Loucy (cell line): ENCODE measurements at regions not wholly inside any gene's neighbourhood (a gene's known extent, or its start where the extent isn't known, plus 50 kb on each side); places are given as distances from the start of the nearest gene placed in this dataset.

Source experiments
- H2AFZ ChIP-seq: fragments of 200-600 bp; sonication (generic); 2 replicates; pipeline ENCODE4 v1.6.0; 2016; ENCODE audit warnings: antibody characterized with exemption, mild to moderate bottlenecking, low read length, moderate library complexity
- H3F3A ChIP-seq: fragments of 200-600 bp; 2 replicates; pipeline ENCODE4 v1.6.0; 2016; ENCODE audit warnings: antibody characterized with exemption, low read depth, mild to moderate bottlenecking
- H3K27me3 ChIP-seq: fragments of 200-600 bp; sonication (generic); 2 replicates; pipeline ENCODE4 v1.6.1; 2014; ENCODE audit warnings: low read length, mild to moderate bottlenecking; ENCODE audit not compliant: insufficient read depth, poor library complexity, severe bottlenecking
- H3K36me3 ChIP-seq: fragments of 200-600 bp; sonication (generic); 2 replicates; pipeline ENCODE4 v1.6.1; 2016; ENCODE audit warnings: low read length; ENCODE audit not compliant: insufficient read depth
- H3K4me1 ChIP-seq: fragments of 200-600 bp; sonication (generic); 2 replicates; pipeline ENCODE4 v1.5.1; 2014; ENCODE audit warnings: low read length, mild to moderate bottlenecking; ENCODE audit not compliant: insufficient read depth, poor library complexity, severe bottlenecking
- H3K4me2 ChIP-seq: fragments of 200-600 bp; sonication (generic); 2 replicates; pipeline ENCODE4 v1.6.0; 2014; ENCODE audit warnings: antibody characterized with exemption, low read length, low read depth, mild to moderate bottlenecking; ENCODE audit not compliant: poor library complexity, severe bottlenecking
- H3K4me3 ChIP-seq: fragments of 200-600 bp; sonication (generic); 2 replicates; pipeline ENCODE4 v1.5.1; 2014; ENCODE audit warnings: low read length, mild to moderate bottlenecking, mixed read lengths; ENCODE audit not compliant: poor library complexity, severe bottlenecking
- H3K79me2 ChIP-seq: fragments of 200-600 bp; sonication (generic); 2 replicates; pipeline ENCODE4 v1.6.1; 2014; ENCODE audit warnings: low read length; ENCODE audit not compliant: insufficient read depth
- H3K9ac ChIP-seq: fragments of 200-600 bp; sonication (generic); 2 replicates; pipeline ENCODE4 v1.6.0; 2014; ENCODE audit warnings: mild to moderate bottlenecking, low read depth, low read length, moderate library complexity; ENCODE audit not compliant: poor library complexity, severe bottlenecking
- H3K9me2 ChIP-seq: fragments of 200-600 bp; sonication (generic); replicated peaks from 2 replicates; pipeline ENCODE4 v1.6.1; 2016; ENCODE audit warnings: low read depth, low read length, mixed read lengths
- H3K9me3 ChIP-seq: fragments of 200-600 bp; sonication (generic); 2 replicates; pipeline ENCODE4 v1.6.1; 2014; ENCODE audit warnings: mild to moderate bottlenecking, antibody characterized with exemption, low read length, low read depth; ENCODE audit not compliant: insufficient read depth
- H4K20me1 ChIP-seq: fragments of 200-600 bp; sonication (generic); 2 replicates; pipeline ENCODE4 v1.6.0; 2014; ENCODE audit warnings: antibody characterized with exemption, low read length, mild to moderate bottlenecking; ENCODE audit not compliant: insufficient read depth, poor library complexity, severe bottlenecking
- EZH2phosphoT487 ChIP-seq: fragments of 200-600 bp; IDR thresholded peaks from 2 replicates; pipeline ENCODE4 v1.6.1; 2018; ENCODE audit warnings: antibody characterized with exemption, mild to moderate bottlenecking, moderate library complexity, borderline replicate concordance
- TF ChIP-seq, protein P1 (sequence below): fragments of 200-600 bp; sonication (generic); conservative IDR thresholded peaks from 2 replicates; pipeline ENCODE4 v1.5.1; 2014; ENCODE audit warnings: mild to moderate bottlenecking, antibody characterized with exemption, low read length

DNA sequence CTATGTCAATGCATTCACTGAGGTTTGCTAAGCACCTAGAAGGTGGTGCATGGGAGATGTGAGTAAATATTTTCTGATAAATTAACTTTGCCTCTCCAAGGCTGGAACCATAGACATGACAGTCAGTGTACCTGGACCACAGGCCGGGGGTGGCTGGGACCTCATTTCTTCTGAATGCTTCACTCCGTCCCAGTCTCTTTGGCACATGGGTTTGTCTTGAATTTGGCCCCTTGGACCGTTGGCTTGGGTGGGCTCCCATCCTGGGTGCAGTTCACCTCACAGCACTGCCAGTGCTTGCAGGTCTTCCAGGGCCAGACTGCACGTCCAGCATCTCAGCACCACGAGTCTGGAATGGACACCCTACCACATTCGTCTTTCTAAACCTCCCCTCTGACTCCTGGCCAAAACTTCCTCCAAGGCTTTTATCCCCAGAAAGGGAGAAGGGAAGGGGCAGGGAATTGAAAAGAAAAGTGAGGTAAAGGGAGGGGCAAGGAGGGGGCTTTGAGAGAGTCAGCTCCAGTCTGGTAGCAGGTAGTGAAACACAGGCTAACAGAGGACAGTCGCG lies 267.8 kb downstream of the MED10 start:
- TF ChIP-seq, protein P1, sequence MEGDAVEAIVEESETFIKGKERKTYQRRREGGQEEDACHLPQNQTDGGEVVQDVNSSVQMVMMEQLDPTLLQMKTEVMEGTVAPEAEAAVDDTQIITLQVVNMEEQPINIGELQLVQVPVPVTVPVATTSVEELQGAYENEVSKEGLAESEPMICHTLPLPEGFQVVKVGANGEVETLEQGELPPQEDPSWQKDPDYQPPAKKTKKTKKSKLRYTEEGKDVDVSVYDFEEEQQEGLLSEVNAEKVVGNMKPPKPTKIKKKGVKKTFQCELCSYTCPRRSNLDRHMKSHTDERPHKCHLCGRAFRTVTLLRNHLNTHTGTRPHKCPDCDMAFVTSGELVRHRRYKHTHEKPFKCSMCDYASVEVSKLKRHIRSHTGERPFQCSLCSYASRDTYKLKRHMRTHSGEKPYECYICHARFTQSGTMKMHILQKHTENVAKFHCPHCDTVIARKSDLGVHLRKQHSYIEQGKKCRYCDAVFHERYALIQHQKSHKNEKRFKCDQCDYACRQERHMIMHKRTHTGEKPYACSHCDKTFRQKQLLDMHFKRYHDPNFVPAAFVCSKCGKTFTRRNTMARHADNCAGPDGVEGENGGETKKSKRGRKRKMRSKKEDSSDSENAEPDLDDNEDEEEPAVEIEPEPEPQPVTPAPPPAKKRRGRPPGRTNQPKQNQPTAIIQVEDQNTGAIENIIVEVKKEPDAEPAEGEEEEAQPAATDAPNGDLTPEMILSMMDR, result no peak
- no peak for TF ChIP-seq EZH2phosphoT487
- Histone ChIP-seq H3F3A (no peaks in the 10 kb centered on the region), H3K36me3 (no peaks in the 10 kb centered on the region), H3K4me2 (no peak overlapping the region), H3K9me3 (peaks cover 4% of the 10 kb centered on the region; the same call in 1 of the 2 replicates), H3K9ac (no peak overlapping the region), H2AFZ (no peak overlapping the region), H3K4me1 (no peaks in the 10 kb centered on the region), H3K79me2 (no peaks in the 10 kb centered on the region), H4K20me1 (no peaks in the 10 kb centered on the region), H3K4me3 (no peak overlapping the region), H3K9me2 (no peaks in the 10 kb centered on the region), H3K27me3 (no peaks in the 10 kb centered on the region)

DNA sequence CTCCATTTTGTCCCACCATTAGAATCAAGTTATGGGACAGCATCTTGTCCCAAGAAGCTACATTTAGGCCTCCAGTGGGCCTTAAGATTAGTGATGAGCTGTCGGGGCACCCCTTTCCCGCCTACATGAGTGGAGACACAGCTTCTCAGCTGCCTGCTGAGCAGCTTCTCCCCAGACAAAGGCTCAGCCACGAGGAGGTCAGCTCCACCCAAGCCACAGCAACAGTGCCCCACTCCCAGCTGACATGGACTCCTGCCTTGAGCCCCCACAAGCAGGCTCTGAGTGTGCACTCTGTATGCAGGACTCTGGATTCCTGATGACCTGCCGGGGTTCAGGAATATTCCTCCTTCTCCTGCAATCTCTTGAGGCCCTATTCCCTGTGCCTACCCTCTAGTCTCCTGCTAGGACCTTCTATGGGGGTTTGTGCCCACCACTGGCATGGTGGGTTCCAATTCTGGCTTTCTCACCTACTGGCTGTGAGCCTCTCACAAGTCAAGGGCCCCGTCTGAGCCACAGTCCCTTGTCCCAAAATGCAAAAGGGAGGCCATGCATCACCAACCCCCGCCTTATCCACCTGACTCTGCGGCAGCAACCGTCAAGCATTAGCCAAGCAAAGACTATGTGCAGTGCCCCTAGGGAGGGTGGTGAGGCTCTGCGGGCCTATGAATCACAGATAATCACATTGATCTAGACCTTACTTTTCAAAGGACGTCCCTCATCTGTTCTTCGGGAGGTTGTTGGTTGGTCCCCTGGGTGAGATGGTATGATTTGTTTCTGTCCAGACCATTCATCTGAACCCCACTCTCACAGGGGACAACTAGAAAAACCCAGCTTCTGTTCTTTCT lies 269.1 kb downstream of the MED10 start:
- Histone ChIP-seq H3K79me2 (no peaks in the 10 kb centered on the region), H3K4me2 (no peak overlapping the region), H3K9me2 (no peaks in the 10 kb centered on the region), H3K9ac (no peak overlapping the region), H2AFZ (no peak overlapping the region), H3F3A (no peaks in the 10 kb centered on the region), H3K4me1 (no peaks in the 10 kb centered on the region), H3K9me3 (peaks cover 4% of the 10 kb centered on the region; the same call in 1 of the 2 replicates), H3K36me3 (no peaks in the 10 kb centered on the region), H3K4me3 (no peak overlapping the region), H3K27me3 (no peaks in the 10 kb centered on the region), H4K20me1 (no peaks in the 10 kb centered on the region)
- no peak for TF ChIP-seq EZH2phosphoT487

DNA sequence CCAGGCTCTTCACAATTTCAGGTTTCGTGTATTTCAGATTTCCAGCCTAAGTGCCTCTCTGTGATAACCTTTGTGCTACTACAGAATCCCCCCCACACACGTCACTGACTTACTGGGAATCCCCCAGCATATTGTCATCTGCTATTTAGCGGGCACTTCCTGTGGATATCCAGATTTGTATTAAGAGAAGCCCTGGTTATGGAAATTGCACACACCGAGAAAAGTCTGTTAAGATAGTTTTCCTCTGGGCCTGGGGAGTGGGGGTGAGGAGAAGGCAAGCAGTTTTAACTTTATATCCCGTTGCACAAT lies 269.9 kb downstream of the MED10 start:
- Histone ChIP-seq H3K79me2 (no peaks in the 10 kb centered on the region), H2AFZ (no peak overlapping the region), H3K27me3 (no peaks in the 10 kb centered on the region)

More for the DNA sequence above, 269.9 kb downstream of the MED10 start:
- peaks cover 4% of the 10 kb centered on the region; the same call in 1 of the 2 replicates for H3K9me3 ChIP-seq
- H3K9me2 ChIP-seq, result no peaks in the 10 kb centered on the region
- H3K4me1 ChIP-seq, result no peaks in the 10 kb centered on the region
- H3F3A ChIP-seq, result no peaks in the 10 kb centered on the region
- no peaks in the 10 kb centered on the region for H4K20me1 ChIP-seq
- H3K36me3 ChIP-seq, result no peaks in the 10 kb centered on the region
- H3K4me3 ChIP-seq, result no peak overlapping the region
- H3K4me2 ChIP-seq, result no peak overlapping the region
- TF ChIP-seq, protein P1, result no peak
- no peak overlapping the region for H3K9ac ChIP-seq
